ENCODE measurements at regions not wholly inside any gene's neighbourhood (a gene's known extent, or its start where the extent isn't known, plus 50 kb on each side); places are given as distances from the start of the nearest gene placed in this dataset.
"Not testable (repeated sequence)": the region's sequence is repeated elsewhere in the genome, so short reads cannot be mapped to it uniquely, and the experiment has no call there.

DNA sequence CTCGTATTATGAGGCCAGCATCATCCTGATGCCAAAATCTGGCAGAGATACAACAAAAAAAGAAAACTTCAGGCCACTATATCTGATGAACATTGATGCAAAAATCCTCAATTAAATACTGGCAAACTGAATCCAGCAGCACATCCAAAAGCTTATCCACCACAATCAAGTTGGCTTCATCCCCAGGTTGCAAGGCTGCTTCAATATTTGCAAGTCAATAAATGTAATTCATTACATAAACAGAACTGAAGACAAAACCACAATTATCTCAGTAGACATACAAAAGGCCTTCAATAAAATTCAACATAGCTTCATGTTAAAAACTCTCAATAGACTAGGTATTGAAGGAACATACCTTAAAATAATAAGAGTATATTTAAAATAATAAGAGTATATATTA is 815.3 kb upstream of the SLITRK1 start:
- ATAC-seq; intact Hi-C loops (cut with DNase I); DNase-seq (ENCODE audit: low spot score): not testable (repeated sequence)

DNA sequence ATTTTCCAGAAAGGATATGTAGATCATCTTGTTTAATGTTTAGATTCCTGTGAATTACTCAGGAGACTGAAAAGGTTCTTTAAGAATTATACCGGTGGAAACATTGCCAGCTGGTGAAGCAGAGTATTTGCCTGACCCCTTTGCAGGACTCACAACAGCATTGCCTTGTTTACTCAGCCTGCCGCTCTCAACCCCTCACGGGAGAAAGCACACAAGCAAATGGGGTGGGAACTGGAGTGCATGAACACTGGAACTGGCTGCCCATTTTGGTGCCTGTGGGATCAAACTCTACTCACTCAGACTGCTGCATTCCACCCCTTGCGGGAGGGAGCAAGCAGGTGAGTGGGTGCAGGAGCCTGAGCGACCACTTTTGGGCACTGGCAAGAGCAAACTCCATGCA is 804.7 kb upstream of the SLITRK1 start:
- intact Hi-C loops (cut with DNase I): no loop called here
- ATAC-seq (no peak), DNase-seq (ENCODE audit: low spot score) (no peak)

DNA sequence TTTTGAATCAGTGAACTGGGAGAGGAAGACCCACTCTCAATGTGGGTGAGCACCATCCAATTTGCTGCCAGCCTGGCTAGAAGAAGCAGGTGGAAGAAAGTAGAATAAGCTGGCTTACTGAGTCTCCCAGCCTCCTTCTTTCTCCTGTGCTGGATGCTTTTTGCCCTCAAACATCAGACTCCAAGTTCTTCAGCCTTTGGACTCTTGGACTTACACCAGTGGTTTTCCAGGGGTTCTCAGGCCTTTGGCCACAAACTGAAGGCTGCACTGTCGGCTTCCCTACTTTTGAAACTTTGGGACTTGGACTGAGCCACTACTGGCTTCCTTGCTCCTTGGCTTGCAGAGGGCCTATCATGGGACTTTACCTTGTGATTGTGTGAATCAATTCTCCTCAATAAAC is 804.2 kb upstream of the SLITRK1 start:
- intact Hi-C loops (cut with DNase I): no loop called here
- ATAC-seq (no peak), DNase-seq (ENCODE audit: low spot score) (no peak)

DNA sequence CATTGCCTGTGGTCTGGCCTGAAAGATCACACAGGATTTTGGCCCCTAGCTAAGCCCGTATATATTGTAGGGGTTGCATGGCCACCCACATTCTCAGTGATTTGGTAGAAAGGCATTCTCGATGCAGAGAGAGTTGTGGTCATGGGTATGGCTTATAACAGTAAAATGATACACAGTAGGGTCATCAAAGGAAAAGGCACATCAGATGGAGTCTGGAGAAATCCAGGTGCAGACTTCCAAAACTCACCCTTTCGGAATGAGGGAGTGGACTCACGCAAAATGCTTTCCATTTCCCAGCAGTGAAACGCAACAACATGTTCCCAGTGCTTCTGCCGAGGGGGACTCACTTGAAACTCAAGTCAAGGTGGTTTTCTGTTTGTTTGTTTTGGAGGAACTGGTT is 802.5 kb upstream of the SLITRK1 start:
- intact Hi-C loops (cut with DNase I): no loop called here
- ATAC-seq: no peak
- DNase-seq (ENCODE audit: low spot score): no peak

DNA sequence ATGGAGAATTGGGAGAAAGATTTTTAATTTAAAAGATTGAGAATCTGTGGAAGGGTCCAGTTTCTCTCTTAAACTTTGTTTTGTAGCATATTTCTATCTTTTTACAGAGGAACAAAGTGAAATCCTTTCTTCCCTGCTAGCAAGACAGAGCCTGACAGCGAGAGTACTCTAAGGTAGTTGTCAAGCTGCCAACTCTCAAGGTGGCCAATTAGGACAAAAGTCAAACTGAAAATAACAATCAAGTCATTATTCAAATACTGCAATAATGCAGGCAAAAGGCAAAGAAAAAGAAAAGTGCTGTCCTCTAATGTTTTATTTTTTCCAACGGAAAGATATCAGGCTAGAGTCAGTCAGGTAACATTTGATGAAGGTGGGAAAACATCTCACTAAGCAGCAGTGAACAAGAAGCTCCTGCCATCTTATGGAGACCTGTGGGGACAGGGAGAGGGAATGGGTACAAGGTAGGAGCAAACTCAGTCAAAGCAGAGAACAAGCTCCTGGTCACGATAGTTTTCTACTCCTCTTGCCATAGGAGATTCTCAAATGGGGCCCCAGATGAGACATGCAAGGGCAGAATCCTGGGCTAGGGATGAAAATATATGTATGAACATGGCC is 801.9 kb upstream of the SLITRK1 start:
- intact Hi-C loops (cut with DNase I): no loop called here
- no peak for DNase-seq (ENCODE audit: low spot score)
- no peak for ATAC-seq

DNA sequence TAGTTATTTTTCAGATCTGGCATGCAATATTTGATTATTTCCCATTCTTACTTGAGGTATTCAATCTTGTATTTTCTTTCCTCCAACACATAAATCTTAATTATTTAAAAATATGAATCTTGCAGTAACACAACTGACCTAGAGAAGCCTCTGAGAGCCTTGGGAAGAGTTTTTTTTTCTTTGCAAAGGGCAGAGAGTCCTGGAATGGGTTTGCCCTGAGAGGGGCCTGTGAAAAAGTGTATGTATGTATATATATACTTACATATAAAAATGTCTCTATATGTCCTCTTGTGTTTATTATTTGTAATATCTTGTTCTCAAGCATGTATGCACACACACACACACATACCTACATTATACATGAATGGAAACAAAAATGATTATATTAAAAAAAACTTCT is 801.2 kb upstream of the SLITRK1 start:
- intact Hi-C loops (cut with DNase I): no loop called here
- DNase-seq (ENCODE audit: low spot score): no peak
- no peak for ATAC-seq

DNA sequence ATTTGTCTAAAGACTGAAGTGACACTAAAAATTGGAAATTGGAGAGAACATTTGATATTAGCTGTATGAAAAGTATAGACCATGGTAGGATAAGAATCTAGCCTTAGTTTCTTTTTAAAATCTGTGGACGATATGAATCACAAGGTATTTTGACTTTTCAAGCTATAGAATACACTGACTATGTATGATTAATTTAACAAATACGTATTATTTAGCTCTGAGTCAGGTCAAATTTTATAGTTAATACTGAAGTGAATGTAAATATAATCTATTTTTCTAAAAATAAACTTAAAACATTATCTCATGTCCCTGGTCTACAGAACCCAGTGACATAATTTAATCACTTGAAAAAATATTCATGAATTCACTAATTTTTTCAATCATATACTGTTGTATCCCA is 795.6 kb upstream of the SLITRK1 start:
- intact Hi-C loops (cut with DNase I): no loop called here
- DNase-seq (ENCODE audit: low spot score) (no peak), ATAC-seq (no peak)

DNA sequence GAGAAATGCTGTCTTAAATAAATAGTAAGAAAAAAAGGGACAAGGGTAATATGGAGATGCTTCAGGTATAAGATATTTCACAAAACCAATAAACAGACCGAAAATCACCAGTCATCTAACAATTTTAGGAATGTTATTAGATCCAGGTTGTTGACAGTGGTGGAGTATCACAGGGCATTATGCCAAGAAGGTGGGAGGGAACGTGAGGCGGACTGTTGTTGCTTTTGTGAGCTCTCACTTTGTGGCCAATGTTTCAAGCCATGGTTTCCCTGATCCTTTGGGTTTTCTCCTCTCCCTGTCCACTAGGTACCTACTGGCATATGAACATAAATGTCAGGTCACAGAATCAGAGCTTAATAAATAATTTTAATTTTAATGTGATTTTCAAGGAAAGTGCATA is 790.3 kb upstream of the SLITRK1 start:
- intact Hi-C loops (cut with DNase I): no loop called here
- DNase-seq (ENCODE audit: low spot score): no peak
- ATAC-seq: no peak

DNA sequence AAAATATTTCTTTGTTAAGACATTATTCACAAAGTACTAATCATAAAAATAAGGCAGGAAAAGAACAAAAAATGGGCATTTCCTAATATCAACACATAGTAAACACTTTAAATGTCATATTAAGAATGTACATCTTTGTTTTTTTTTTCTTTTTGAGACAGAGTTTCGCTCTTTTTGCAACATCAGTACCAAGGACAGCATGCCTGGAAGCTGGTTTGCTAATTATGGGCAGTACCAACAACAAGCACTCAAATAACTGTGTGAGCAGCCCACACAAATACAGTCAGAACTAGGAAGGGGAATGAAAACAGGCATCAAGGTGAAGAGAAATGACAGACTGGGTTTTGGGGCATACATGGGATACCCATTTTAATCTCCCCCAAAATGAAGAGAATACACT is 788.0 kb upstream of the SLITRK1 start:
- intact Hi-C loops (cut with DNase I): no loop called here
- DNase-seq (ENCODE audit: low spot score) (no peak), ATAC-seq (no peak)

DNA sequence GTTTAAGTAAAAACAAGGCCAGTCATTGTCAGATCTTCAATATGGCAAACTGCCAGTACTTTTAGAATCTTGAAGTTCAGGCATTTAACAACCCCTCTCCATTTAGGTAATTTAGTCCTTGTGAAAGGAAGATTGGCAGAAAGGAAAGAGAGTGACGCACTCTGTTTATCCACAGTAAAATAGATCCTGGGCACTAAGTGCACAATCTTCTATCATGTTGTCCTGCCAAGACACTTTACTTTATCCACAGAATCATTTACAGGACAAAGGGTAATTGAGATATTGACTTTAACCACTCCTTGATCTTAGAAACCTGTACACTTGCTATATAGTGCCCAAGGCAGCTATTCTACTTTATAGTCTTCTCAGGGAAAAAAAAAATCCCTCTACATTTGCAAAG is 786.4 kb upstream of the SLITRK1 start:
- no peak for DNase-seq (ENCODE audit: low spot score)
- no peak for ATAC-seq
- intact Hi-C loops (cut with DNase I): no loop called here

DNA sequence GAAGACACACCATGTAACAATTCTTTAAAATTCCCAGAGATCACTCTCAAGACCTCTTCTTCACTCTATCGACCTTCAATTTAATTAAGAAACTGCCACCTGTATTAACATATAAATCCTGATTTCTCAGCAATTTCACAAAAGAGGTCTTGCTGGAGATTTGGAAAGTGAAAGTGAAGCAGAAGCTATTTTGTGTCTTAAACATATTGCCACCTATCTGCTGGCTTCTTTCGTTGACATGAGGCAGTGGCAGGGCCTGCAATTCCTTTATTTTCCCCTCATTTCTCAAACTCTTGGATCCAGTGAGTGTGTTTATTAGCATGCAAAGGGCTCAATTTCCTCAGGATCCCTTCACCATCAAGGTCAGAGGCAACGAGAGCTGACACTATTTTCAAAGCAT is 780.2 kb upstream of the SLITRK1 start:
- ATAC-seq (no peak), DNase-seq (ENCODE audit: low spot score) (no peak)
- intact Hi-C loops (cut with DNase I): no loop called here

DNA sequence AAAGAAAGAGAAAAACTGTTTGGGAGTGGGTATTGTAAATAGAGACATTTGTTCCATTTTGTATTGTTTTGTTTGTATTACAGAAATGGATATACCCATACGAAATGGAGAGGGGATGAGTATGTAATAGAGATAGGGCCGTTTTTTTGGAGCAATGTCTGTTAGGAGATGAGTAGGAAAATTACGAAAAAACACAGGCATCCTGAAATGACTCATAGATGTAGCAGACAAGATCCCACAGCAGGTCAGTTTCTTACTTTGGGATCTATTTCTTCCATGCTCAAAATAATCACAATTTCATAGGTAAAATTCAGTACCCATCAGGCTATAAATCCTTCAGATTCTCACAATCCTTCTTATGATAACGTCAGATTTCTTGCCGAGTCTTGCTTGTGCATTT is 779.4 kb upstream of the SLITRK1 start:
- ATAC-seq: no peak
- DNase-seq (ENCODE audit: low spot score): no peak
- intact Hi-C loops (cut with DNase I): no loop called here

DNA sequence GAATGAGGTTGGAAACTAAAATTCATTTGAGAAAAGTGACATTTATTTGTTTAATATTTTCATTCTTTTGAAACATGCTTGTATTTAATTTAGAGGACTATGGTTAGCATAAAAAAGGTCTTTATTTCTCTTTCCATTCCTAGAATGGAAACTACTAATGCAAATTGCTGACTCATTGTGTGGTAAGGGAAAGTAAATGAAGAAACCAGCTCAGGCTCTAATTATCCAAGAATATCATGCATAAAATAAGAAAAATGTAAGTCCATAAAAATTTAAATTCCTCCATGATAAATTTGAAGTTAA is 777.0 kb upstream of the SLITRK1 start:
- ATAC-seq: no peak
- DNase-seq (ENCODE audit: low spot score): no peak
- intact Hi-C loops (cut with DNase I): no loop called here

DNA sequence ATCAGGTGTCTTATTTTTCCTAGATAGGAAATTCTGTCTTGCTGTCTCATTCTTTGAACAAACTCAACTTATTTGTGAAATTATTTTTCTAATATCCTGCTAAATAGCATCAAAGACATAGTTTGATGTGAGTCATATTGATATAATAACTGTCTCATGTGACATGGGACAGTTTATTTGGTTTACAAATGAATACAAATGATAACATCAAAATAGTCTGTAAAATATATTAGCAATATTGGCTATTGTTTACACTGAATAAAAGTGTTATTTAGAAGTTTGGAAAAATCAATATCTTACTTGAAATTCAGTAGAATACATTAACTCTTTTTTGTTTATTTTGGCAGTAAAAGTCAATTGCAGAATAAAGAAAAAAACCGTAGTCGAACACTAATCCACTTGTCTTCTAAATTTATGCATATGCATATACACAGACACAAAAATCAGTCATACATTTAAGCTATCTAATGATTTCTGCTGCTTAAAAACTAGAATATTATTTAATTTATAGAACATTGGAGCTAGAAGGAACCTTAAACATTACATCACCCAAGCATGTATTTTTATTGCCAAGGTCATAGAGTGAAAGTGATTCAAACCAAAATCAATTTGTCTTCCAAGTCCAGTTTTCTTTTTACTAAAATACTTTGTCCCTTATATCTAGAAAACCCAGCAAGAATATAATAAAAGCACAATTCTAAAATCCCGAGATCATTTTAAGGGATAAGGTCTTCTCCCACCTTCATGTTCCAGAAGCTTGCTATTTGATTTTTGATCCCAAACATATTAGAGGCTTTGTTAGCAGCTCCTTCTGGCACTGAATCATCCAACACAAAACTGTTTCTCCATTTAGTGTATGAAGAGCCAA is 776.5 kb upstream of the SLITRK1 start:
- intact Hi-C loops (cut with DNase I): no loop called here
- no peak for ATAC-seq
- no peak for DNase-seq (ENCODE audit: low spot score)

DNA sequence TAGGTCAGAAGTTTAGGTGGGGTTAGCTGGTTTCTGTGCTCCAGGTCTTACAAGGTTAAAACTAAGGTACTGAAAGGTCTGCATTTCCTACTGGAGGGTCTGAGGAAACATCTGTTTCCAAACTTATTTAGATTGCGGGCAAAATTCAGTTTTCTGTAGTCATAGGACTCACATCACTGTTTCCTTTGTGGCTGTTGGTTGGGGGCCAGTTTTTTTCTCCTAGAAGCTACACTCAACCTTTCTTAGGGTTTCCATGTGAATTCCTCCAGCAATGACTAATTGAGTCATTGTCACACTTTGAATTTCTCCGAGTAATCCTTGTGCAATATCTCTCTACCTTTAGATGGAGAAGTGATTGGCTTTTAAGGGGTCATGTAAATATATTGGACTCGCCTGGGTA is 773.4 kb upstream of the SLITRK1 start:
- intact Hi-C loops (cut with DNase I): no loop called here
- ATAC-seq (no peak), DNase-seq (ENCODE audit: low spot score) (no peak)

DNA sequence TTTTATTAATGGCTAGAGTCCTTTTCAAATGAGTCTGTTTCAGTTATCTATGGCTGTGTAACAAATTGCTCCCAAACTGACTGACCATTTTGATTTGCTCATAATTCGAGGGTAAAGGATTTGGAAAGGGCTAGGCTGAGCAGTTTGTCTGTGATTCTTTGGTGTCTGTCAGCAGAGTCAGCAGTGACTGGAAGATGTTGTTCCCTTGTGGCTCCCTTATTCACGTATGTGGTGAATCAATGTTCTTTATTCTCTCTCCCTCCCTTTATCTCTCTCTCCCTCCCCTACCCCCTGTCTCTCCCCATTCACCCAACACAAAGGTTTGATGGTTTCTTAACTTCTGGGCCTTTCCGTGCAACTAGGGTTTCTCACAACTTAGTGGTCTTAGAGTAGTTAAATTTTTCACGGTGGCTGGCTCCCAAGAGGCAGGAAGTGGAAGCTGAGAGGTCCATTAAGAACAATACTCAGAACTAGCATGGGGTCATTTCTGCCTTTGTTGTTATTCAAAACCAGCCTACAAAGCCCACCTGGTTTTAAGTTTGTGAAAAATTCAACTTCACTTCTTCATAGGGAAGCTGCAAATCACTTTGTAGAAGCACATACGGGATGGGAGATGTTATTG is 772.5 kb upstream of the SLITRK1 start:
- ATAC-seq (no peak), DNase-seq (ENCODE audit: low spot score) (no peak)
- intact Hi-C loops (cut with DNase I): no loop called here

DNA sequence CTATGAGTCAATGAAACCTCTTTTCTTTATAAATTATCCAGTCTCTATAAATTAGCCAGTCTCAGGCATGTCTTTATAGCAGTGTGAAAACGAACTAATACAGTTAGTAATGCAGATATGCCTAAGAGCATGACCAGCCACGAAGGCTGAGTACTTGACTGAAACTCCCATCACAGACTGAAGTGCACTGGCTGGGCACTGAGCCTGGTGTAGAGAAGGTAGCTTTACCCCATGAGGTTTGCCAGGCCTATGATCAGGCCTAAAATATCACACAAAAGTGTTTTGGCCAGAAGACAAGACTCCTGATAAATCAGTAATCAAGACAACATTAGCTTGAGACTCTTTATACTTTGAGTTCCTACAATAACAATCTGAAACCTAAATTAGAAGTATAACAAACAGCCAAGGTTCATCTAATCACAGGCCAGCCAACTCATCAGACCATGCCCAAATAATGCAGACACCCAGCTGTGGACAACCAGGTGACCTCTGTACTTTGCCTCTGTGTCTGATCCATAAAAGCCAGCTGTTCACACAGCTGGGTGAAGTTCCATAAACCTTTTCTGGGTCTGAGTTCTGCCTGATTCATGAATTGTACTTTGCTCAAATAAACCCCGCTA is 771.8 kb upstream of the SLITRK1 start:
- intact Hi-C loops (cut with DNase I): no loop called here
- ATAC-seq (no peak), DNase-seq (ENCODE audit: low spot score) (no peak)

DNA sequence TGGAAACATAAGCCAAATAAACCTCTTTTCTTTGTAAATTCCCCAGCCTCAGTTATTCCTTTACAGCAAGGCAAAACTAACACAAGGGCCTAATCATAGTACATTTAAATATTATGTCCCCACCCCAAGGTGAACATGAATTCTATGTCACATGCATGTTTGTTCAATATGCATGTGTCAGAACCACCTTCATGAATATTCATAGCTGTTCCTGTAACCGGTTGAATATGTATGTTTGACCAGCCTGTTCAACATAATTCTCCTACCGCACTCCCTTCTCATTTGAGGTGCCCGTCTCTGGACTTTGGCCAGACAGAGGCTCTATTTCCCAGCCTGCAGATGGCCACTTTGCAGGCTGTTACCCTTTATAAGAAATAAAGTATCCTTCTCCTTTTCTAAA is 769.4 kb upstream of the SLITRK1 start:
- DNase-seq (ENCODE audit: low spot score) (no peak), ATAC-seq (no peak)
- intact Hi-C loops (cut with DNase I): no loop called here

DNA sequence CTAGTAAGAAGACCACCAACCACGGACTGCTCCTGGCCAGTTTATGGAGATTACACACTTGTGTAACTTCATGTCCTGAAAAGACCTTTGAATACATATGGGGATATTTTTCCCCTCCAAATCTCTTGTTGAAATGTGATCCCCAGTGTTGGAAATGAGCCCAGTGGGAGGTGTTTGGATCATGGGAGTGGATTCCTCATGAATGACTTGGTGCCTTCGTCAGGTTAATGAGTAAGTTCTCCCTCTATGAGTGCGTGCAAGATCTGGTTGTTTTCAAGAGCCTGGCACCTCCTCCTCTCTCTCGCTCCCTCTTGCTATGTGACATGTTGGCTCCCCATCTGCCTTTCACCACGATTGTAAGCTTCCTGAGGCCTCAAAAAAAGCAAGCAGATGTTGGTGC is 769.0 kb upstream of the SLITRK1 start:
- ATAC-seq (no peak), DNase-seq (ENCODE audit: low spot score) (no peak)
- intact Hi-C loops (cut with DNase I): no loop called here

DNA sequence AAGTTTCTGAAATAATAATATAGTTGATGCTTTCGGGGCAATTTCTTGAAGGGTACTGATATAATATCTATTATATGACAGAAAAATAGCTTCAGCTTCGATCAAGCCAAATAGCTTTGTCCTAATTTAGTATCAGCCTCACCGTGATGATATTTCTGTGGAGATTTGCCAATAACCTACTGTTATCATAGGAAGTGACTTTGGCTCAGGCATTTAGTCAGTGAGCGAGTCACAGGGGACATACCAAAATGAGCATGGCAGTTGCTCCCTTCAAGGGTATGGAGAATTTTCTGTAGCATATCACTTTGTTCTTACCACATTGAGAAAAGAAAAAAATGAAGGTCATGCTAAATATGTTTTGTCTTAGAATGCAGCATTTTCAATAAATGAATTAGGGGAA is 767.6 kb upstream of the SLITRK1 start:
- intact Hi-C loops (cut with DNase I): no loop called here
- no peak for DNase-seq (ENCODE audit: low spot score)
- ATAC-seq: no peak

Data from sciatic nerve (tissue), 2 donors.